ENCODE measurements at regions not wholly inside any gene's neighbourhood (a gene's known extent, or its start where the extent isn't known, plus 50 kb on each side); places are given as distances from the start of the nearest gene placed in this dataset.

DNA sequence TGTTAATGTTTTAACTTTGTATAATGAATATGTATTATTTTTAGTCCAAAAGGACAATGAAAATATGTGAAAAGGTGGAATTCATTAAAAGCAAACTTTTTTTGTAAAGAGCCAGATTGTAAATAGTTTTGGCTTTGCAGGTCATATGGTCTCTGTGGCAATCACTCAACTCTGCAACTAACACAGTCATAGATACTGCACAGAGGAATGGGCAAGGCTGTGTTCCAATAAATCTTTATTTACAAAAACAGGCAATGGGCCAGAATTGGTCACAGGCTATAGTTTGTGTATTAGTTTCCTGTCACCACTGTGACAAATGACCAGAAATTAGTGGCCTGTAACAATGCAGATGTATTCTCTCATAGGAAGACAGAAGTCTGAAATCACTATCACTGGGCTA, 125.4 kb upstream of the PTCH1 start:
- TF ChIP-seq POLR2AphosphoS5 (IDR thresholded peaks at IDR 0.05; ENCODE audit: low read depth, low read length) (no peak), SIN3A (IDR thresholded peaks at IDR 0.05; ENCODE audit: borderline replicate concordance, insufficient read depth, low read length) (no peak), TAF1 (IDR thresholded peaks at IDR 0.05; ENCODE audit: borderline replicate concordance, insufficient read depth, low read length) (no peak), FOXP2 (optimal IDR thresholded peaks at IDR 0.05; ENCODE audit: borderline replicate concordance, extremely low read depth, extremely low read length, insufficient read depth) (no peak)
- TF ChIP-seq, protein P1, sequence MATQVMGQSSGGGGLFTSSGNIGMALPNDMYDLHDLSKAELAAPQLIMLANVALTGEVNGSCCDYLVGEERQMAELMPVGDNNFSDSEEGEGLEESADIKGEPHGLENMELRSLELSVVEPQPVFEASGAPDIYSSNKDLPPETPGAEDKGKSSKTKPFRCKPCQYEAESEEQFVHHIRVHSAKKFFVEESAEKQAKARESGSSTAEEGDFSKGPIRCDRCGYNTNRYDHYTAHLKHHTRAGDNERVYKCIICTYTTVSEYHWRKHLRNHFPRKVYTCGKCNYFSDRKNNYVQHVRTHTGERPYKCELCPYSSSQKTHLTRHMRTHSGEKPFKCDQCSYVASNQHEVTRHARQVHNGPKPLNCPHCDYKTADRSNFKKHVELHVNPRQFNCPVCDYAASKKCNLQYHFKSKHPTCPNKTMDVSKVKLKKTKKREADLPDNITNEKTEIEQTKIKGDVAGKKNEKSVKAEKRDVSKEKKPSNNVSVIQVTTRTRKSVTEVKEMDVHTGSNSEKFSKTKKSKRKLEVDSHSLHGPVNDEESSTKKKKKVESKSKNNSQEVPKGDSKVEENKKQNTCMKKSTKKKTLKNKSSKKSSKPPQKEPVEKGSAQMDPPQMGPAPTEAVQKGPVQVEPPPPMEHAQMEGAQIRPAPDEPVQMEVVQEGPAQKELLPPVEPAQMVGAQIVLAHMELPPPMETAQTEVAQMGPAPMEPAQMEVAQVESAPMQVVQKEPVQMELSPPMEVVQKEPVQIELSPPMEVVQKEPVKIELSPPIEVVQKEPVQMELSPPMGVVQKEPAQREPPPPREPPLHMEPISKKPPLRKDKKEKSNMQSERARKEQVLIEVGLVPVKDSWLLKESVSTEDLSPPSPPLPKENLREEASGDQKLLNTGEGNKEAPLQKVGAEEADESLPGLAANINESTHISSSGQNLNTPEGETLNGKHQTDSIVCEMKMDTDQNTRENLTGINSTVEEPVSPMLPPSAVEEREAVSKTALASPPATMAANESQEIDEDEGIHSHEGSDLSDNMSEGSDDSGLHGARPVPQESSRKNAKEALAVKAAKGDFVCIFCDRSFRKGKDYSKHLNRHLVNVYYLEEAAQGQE (IDR thresholded peaks at IDR 0.05; ENCODE audit: insufficient read depth in 1 of 2, low read depth in 2 of 2, low read length in 2 of 2): no peak

Measured in PFSK-1 (cell line).